ENCODE measurements at regions not wholly inside any gene's neighbourhood (a gene's known extent, or its start where the extent isn't known, plus 50 kb on each side); places are given as distances from the start of the nearest gene placed in this dataset.

- DNase-seq, result no peak
Measured at GRCh38 chr2:19131871-19132270, 226.6 kb downstream of the OSR1 start.

GRCh38 chr2:19128148-19128547 lies 230.3 kb downstream of the OSR1 start:
- DNase-seq, result no peak

DNA sequence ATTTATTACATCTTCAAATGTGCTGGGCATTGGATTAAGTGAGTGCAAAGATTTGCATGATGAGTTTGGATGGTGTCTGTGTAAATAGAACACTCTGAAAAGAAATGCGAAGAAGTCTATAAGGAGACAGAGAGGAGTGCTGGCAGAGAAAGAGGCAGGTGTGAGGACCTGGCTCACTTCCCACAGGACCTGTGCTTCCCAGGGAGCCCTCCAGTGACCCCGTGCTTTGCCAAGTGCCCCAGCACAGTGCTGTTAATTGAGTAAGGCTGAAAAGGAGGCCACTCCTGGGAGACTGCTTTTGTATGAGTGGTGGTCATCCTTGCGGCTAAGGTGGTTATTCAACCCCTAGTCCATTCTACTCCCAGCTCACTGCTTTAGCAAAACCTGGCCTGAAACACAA lies 230.8 kb downstream of the OSR1 start:
- no peak for DNase-seq

- no peak for DNase-seq
Measured at GRCh38 chr2:19125901-19126680, 232.3 kb downstream of the OSR1 start.

- no peak for DNase-seq
Measured at GRCh38 chr2:19124135-19124534, 234.3 kb downstream of the OSR1 start.

DNA sequence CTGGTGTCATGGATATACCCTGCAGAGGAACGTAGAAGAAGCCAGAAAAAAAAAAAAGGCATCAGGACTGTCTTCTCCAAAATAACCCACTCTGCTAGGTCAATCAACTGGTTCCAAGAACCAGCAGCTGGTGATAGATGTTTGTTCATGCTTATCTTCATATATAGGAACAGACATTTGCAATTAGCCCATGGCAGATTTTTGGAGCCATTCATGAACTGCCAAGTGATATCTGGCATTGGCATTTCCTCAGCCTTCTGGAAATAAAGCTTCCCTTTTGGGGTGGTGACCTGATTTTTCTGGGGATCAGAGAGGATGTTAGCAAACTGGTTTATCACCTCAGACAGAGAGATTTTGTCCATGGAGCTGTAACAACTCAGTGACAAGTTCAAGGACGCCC lies 234.9 kb downstream of the OSR1 start:
- no peak for DNase-seq

- no peak for DNase-seq
Measured at GRCh38 chr2:19122220-19122619, 236.2 kb downstream of the OSR1 start.

DNA sequence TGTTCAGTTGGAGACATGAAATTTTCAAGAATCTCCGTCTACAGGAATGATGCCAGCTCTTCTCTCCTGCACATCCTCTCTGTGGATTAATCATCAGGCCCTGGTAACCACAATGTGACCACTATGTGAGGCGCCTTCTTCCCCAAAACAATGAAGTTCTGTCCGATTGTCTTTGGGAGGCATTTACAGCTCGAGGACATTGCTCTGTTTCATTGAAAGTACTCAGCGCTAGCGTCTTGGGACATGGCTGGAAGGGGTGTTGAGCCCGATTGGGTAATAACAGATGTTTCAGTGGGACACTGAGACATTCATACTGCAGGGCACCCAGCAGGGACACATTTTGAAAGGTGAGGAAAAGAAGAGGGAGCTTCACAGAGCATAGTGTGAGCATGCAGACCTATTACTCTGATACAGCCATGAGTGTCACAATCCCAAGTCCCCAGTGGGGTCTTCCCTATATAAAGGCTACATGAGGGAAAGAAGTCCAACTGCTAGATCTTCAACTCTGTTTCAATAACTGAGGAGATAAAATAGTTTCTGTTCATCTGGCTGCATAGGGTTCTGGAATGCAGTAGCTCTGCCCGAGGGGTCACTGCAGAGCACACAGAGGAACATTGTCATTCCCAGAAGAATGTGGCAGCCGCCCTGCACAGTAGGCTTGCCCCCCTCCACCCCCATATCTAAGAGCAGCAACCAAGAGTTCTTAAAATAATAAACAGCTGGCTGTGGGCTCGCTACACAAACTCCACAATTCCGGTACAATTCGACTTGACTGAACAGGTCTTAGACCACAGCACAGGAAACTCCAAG lies 237.3 kb downstream of the OSR1 start:
- DNase-seq, result no peak

GRCh38 chr2:19120181-19120580 lies 238.2 kb downstream of the OSR1 start:
- no peak for DNase-seq

GRCh38 chr2:19119326-19120001 lies 239.0 kb downstream of the OSR1 start:
- no peak for DNase-seq

GRCh38 chr2:19116918-19117317 lies 241.5 kb downstream of the OSR1 start:
- no peak for DNase-seq

DNA sequence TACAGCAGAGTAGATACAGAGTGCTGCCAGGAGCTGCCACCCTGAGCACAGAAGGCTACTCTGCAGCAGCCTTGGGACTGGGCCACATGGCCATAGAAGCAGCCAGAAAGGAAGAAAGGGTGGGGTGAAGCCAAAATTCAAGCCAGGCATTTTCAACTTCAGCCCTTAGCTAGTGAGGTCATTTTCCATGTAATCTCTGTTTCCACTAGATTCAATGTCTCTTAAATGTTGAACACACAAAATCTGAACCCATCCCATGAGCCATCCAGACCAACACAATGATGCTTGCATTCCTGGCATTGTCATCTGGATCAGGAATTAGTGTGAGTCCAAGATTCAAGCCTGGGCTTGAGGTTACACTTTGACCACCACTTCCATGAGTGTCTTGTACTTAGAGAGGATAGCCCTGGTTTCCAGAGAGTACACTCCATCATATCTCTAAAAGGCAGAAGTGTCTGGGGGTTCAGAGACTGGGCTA lies 243.6 kb downstream of the OSR1 start:
- DNase-seq, result no peak

GRCh38 chr2:19114126-19114525 lies 244.3 kb downstream of the OSR1 start:
- no peak for DNase-seq

DNA sequence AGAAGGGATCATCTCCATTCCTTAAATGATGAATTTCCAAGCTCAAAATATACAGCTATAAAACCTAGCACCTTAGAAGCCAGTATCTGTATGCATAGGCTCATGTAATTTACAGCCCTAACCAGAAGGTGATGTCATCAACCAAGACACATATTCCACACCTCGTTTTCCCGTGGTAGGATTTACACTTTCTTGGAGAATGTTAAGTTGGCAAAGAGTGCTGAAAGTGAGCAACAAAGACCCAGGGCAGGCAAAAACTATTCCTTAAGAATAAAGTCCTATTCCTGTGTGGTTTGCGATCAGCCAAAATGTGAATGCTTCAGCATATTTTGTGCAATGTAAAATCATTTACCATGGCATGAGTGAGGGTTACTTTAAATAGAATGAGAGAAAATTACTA lies 247.1 kb downstream of the OSR1 start:
- no peak for DNase-seq

- DNase-seq, result no peak
Measured at GRCh38 chr2:19109518-19109917, 248.9 kb downstream of the OSR1 start.

DNA sequence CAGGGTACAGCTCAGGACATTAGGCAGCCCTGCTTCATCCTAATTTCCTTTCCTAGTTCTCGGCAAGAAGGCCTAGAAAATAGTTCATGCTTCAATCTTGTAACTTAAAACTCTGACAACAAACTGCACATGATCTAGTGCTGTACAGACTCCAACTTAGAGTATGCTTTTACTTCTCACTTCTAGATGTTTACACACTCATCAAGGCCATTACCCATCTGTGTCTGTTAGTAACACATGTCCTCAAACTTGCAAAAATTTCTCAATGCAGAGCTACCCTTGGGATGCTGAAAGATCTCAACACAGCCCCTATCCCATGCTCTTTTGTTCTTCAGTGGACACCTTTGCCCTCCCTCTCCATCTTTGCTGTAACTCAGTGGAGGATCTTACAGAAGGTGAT lies 252.0 kb downstream of the OSR1 start:
- DNase-seq, result no peak

GRCh38 chr2:19104503-19104902 lies 253.9 kb downstream of the OSR1 start:
- no peak for DNase-seq

- DNase-seq, result no peak
Measured at GRCh38 chr2:19102696-19103423, 255.6 kb downstream of the OSR1 start.

DNA sequence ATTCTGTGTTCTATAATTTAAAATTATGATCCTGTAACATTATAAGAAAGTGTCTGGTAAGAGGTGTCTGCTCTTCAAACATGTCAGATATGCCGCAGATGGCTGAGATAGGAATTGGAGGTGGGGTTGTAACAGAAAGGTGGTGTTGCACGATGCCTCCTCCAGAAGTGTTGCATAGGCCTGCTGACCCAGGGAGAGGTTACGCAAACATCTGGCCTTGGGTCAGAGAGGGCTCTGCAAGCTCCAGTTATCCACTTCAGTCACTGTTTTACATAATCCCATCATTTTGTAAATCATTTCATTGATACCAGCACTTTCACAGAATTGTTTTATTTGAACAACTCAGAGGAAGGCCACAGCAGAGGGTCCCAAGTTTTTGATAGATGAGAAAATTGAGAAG lies 256.5 kb downstream of the OSR1 start:
- DNase-seq, result no peak

GRCh38 chr2:19100570-19100969 lies 257.9 kb downstream of the OSR1 start:
- no peak for DNase-seq

DNA sequence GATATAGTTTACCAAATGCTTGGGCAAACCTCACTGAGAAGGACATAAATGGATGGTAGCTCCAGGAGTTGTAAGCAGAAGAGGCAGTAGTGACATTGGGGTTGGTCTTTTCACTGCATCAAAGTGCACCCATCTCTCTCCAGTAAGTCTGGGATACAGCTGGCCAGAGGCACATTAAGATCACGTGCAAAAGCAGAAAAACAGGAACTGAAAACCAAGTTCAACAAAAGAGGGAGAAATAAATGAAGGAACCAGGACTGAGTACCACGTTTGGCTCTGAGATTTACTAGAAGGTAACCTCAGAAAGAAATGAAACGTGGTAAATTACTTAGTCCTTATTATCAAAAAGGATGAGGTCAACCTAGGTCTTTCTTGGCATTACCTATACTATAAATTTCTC lies 259.2 kb downstream of the OSR1 start:
- no peak for DNase-seq

DNA sequence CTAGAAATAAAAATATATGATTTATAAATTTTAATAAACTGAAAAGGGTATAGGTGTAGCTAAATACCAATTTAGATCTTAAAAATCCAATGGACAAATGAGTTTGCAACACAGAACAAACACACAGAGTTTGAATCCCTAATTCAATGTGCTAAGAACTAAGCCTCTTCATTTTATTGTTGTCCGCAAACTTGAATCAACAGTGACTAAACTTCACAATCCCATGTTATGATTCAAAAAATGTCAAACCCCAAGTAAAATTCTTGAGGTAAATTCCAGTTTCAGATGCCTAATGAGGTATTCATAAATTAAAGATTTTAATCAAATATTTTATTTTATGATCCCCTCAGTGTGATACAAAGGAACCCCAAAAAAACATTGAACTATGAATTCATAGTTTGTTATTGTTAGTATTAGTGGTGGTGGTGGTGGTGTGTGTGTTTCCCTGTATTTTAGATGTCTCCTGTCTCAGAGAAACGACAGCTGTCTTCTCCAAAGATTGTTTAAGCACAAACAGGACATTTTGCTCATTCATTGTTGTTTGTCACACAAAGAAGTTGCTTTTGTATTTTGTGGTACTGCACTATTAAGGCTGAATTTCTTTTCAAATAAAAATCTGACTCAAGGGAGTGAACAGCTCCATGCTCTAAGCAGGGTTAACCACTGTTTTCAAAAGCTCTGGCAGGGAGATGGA lies 259.8 kb downstream of the OSR1 start:
- DNase-seq, result no peak
